NCI-H128 (cell line): ENCODE measurements at regions not wholly inside any gene's neighbourhood (a gene's known extent, or its start where the extent isn't known, plus 50 kb on each side); places are given as distances from the start of the nearest gene placed in this dataset.
"Not testable (repeated sequence)": the region's sequence is repeated elsewhere in the genome, so short reads cannot be mapped to it uniquely, and the experiment has no call there.

Source experiments
- DNase-seq: peaks from one replicate; lab custom pipeline; 2025; ENCODE audit not compliant: unreplicated experiment; lab: John Stamatoyannopoulos, UW

- DNase-seq: no peak
Measured at GRCh38 chr12:59158066-59158465, 237.8 kb upstream of the LRIG3 start.

GRCh38 chr12:59155448-59155847 lies 235.1 kb upstream of the LRIG3 start:
- DNase-seq: no peak

- DNase-seq: no peak
Measured at GRCh38 chr12:59151243-59151642, 230.9 kb upstream of the LRIG3 start.

GRCh38 chr12:59149995-59150642 lies 229.8 kb upstream of the LRIG3 start:
- peak; percentile 72 for DNase-seq

GRCh38 chr12:59147791-59148190 lies 227.5 kb upstream of the LRIG3 start:
- DNase-seq: no peak

GRCh38 chr12:59142183-59142790 lies 222.0 kb upstream of the LRIG3 start:
- DNase-seq: no peak

- DNase-seq: no peak
Measured at GRCh38 chr12:59134750-59135149, 214.4 kb upstream of the LRIG3 start.

- DNase-seq: no peak
Measured at GRCh38 chr12:59131462-59131861, 211.2 kb upstream of the LRIG3 start.

GRCh38 chr12:59122784-59123183 lies 202.5 kb upstream of the LRIG3 start:
- DNase-seq: no peak

- no peak for DNase-seq
Measured at GRCh38 chr12:59121451-59121850, 201.1 kb upstream of the LRIG3 start.

GRCh38 chr12:59119676-59120075 lies 199.4 kb upstream of the LRIG3 start:
- no peak for DNase-seq

- DNase-seq: no peak
Measured at GRCh38 chr12:59118356-59118755, 198.1 kb upstream of the LRIG3 start.

- DNase-seq: no peak
Measured at GRCh38 chr12:59115995-59116394, 195.7 kb upstream of the LRIG3 start.

- no peak for DNase-seq
Measured at GRCh38 chr12:59115526-59115925, 195.2 kb upstream of the LRIG3 start.

- DNase-seq: peak; percentile 21
Measured at GRCh38 chr12:59113831-59114615, 193.7 kb upstream of the LRIG3 start.

GRCh38 chr12:59111851-59112250 lies 191.5 kb upstream of the LRIG3 start:
- no peak for DNase-seq

GRCh38 chr12:59108516-59108915 lies 188.2 kb upstream of the LRIG3 start:
- DNase-seq: not testable (repeated sequence)

- no peak for DNase-seq
Measured at GRCh38 chr12:59100585-59100984, 180.3 kb upstream of the LRIG3 start.

- no peak for DNase-seq
Measured at GRCh38 chr12:59097876-59098275, 177.6 kb upstream of the LRIG3 start.

GRCh38 chr12:59096246-59096645 lies 175.9 kb upstream of the LRIG3 start:
- no peak for DNase-seq

GRCh38 chr12:59093073-59093772 lies 172.9 kb upstream of the LRIG3 start:
- no peak for DNase-seq

- no peak for DNase-seq
Measured at GRCh38 chr12:59088673-59089072, 168.4 kb upstream of the LRIG3 start.
